Testis (tissue), 2 donors: ENCODE measurements at regions not wholly inside any gene's neighbourhood (a gene's known extent, or its start where the extent isn't known, plus 50 kb on each side); places are given as distances from the start of the nearest gene placed in this dataset.

Experiments used
- DNase-seq: peaks from one replicate; pipeline ENCODE4 v3.0.0-alpha.2; 2019
- H3K27ac ChIP-seq, 2 donors: fragments of 200-600 bp; sonication (generic); one replicate each; pipeline ENCODE4 v1.5.1; 2019
- H3K27me3 ChIP-seq: fragments of 200-600 bp; sonication (generic); one replicate; pipeline ENCODE4 v1.5.1; 2019
- H3K36me3 ChIP-seq: fragments of 200-600 bp; sonication (generic); one replicate; pipeline ENCODE4 v1.5.1; 2017; ENCODE audit warnings: low read depth; ENCODE audit errors: missing control alignments
- H3K4me1 ChIP-seq: fragments of 200-600 bp; sonication (generic); one replicate; pipeline ENCODE4 v1.5.1; 2019
- H3K4me3 ChIP-seq, 2 donors: fragments of 200-600 bp; sonication (generic); one replicate each; pipeline ENCODE4 v1.5.1; 2017 to 2019
- H3K9me3 ChIP-seq: fragments of 200-600 bp; sonication (generic); one replicate; pipeline ENCODE4 v1.5.1; 2017
- CTCF ChIP-seq, 3 experiments: fragments of 450-650 bp in 2 of 3; fragments of 200-600 bp in 1 of 3; sonication (generic) in 1 of 3; IDR thresholded peaks; one replicate each; pipeline ENCODE4 v1.5.1; 2016 to 2019; ENCODE audit warnings: antibody characterized with exemption in 3 of 3, mild to moderate bottlenecking in 2 of 3, moderate library complexity in 1 of 3
- POLR2A ChIP-seq: fragments of 450-650 bp; IDR thresholded peaks from one replicate; pipeline ENCODE4 v1.6.1; 2017; ENCODE audit warnings: antibody characterized with exemption, mild to moderate bottlenecking, moderate library complexity
- WGBS, 2 donors: methylation state at CpG; one replicate each; pipeline ENCODE4 v1.1.5; 2018; 5-methylcytosine and 5-hydroxymethylcytosine counted together
- intact Hi-C: fragments of 100-400 bp; cut with DNase I; formaldehyde crosslinking; loops from one replicate; pipeline ENCODE4 v1.15.1; 2023; ENCODE audit warnings: low total_unique reads

GRCh38 chrX:1870421-1870820 lies 255.6 kb downstream of the ASMT start:
- DNase-seq = no peak
- no peaks in the 10 kb centered on the region for H3K27me3 ChIP-seq
- no peaks in the 10 kb centered on the region for H3K9me3 ChIP-seq
- no peak overlapping the region for H3K4me3 ChIP-seq
- no peak overlapping the region for H3K27ac ChIP-seq
- no peak for TF ChIP-seq CTCF (IDR thresholded peaks at IDR 0.05)
- no peak for TF ChIP-seq POLR2A
- H3K36me3 ChIP-seq = no peaks in the 10 kb centered on the region
- H3K4me1 ChIP-seq = no peaks in the 10 kb centered on the region
- intact Hi-C loops = no loop called here
- 52 to 65% methylated on average over 4 of the region's 4 CpGs for WGBS, 2 donors

- intact Hi-C loops = no loop called here
- Histone ChIP-seq H3K4me3 (no peak overlapping the region), H3K27ac (no peak overlapping the region), H3K4me1 (no peaks in the 10 kb centered on the region), H3K36me3 (no peaks in the 10 kb centered on the region), H3K9me3 (no peaks in the 10 kb centered on the region), H3K27me3 (no peaks in the 10 kb centered on the region)
- TF ChIP-seq POLR2A = no peak
- TF ChIP-seq CTCF (IDR thresholded peaks at IDR 0.05) = no peak
- DNase-seq = no peak
- WGBS, 2 donors = 90 to 98% methylated on average over 5 of the region's 5 CpGs
These were observed 257.0 kb downstream of the ASMT start for GRCh38 chrX:1871887-1872286.

- no peak for DNase-seq
- TF ChIP-seq POLR2A (no peak), CTCF (IDR thresholded peaks at IDR 0.05) (no peak)
- no peak overlapping the region for H3K27ac ChIP-seq
- H3K27me3 ChIP-seq = no peaks in the 10 kb centered on the region
- H3K36me3 ChIP-seq = no peaks in the 10 kb centered on the region
- no peaks in the 10 kb centered on the region for H3K9me3 ChIP-seq
- H3K4me1 ChIP-seq = no peaks in the 10 kb centered on the region
- WGBS, 2 donors = 71 to 75% methylated on average over 1 of the region's 1 CpG
- intact Hi-C loops = no loop called here
- H3K4me3 ChIP-seq = no peak overlapping the region
These were observed 258.8 kb downstream of the ASMT start for GRCh38 chrX:1873671-1874070.

- DNase-seq = no peak
These were observed 259.6 kb downstream of the ASMT start for GRCh38 chrX:1874416-1874815.

More at GRCh38 chrX:1874416-1874815, 259.6 kb downstream of the ASMT start:
- H3K4me1 ChIP-seq = no peaks in the 10 kb centered on the region
- no peaks in the 10 kb centered on the region for H3K9me3 ChIP-seq
- intact Hi-C loops = no loop called here
- WGBS, 2 donors = 69 to 80% methylated on average over 6 of the region's 6 CpGs
- no peak overlapping the region for H3K27ac ChIP-seq
- H3K36me3 ChIP-seq = no peaks in the 10 kb centered on the region
- H3K27me3 ChIP-seq = no peaks in the 10 kb centered on the region
- no peak for TF ChIP-seq POLR2A
- TF ChIP-seq CTCF (IDR thresholded peaks at IDR 0.05) = no peak
- no peak overlapping the region for H3K4me3 ChIP-seq
